CD14-positive monocyte (primary cell): ENCODE measurements at regions not wholly inside any gene's neighbourhood (a gene's known extent, or its start where the extent isn't known, plus 50 kb on each side); places are given as distances from the start of the nearest gene placed in this dataset.

Experiments
- DNase-seq, 3 donors: peaks; one replicate each; pipeline ENCODE4 v3.0.0-alpha.2; 2011 to 2022
- H2AFZ ChIP-seq: 2 replicates; pipeline ENCODE4 v1.6.0; 2012; ENCODE audit warnings: mild to moderate bottlenecking, low read depth, low read length, inconsistent platforms; ENCODE audit not compliant: insufficient read depth, poor library complexity, severe bottlenecking
- H3K27ac ChIP-seq, 2 donors: 1 replicate in 1 of 2; 2 replicates in 1 of 2; pipeline ENCODE4 v1.5.1; 2012 to 2013; ENCODE audit warnings: low read length in 2 of 2, control low read depth in 1 of 2, inconsistent platforms in 1 of 2, low read depth in 1 of 2, mild to moderate bottlenecking in 1 of 2
- H3K27me3 ChIP-seq, 2 donors: one replicate each; pipeline versions ENCODE4 v1.6.0 to v1.6.1; 2011 to 2013; ENCODE audit warnings: low read length in 2 of 2; ENCODE audit not compliant: control insufficient read depth in 2 of 2, insufficient read depth in 2 of 2
- H3K36me3 ChIP-seq, 2 donors: replicated peaks in 1 of 2; 1 replicate in 1 of 2; 2 replicates in 1 of 2; pipeline versions ENCODE4 v1.5.1 to v1.6.1; 2012 to 2013; ENCODE audit warnings: low read length in 2 of 2, control low read depth in 1 of 2, inconsistent platforms in 1 of 2, mild to moderate bottlenecking in 1 of 2; ENCODE audit not compliant: insufficient read depth in 2 of 2, control insufficient read depth in 1 of 2
- H3K4me1 ChIP-seq, 2 donors: 1 replicate in 1 of 2; 2 replicates in 1 of 2; pipeline versions ENCODE4 v1.5.1 to v1.6.1; 2012 to 2013; ENCODE audit warnings: low read length in 2 of 2, control low read depth in 1 of 2, inconsistent platforms in 1 of 2, mild to moderate bottlenecking in 1 of 2, moderate library complexity in 1 of 2; ENCODE audit not compliant: insufficient read depth in 2 of 2, control insufficient read depth in 1 of 2
- H3K4me2 ChIP-seq: replicated peaks from 2 replicates; pipeline ENCODE3; 2012; ENCODE audit warnings: low read length, moderate library complexity, mild to moderate bottlenecking; ENCODE audit not compliant: poor library complexity, severe bottlenecking; ENCODE audit errors: extremely low read depth
- H3K4me3 ChIP-seq, 3 experiments: fragments of 200-600 bp in 1 of 3; sonication (generic) in 1 of 3; replicated peaks in 1 of 3; 1 replicate in 2 of 3; 2 replicates in 1 of 3; pipeline ENCODE4 v1.5.1; 2011 to 2013; ENCODE audit warnings: low read length in 3 of 3, mild to moderate bottlenecking in 3 of 3, control low read depth in 2 of 3, low read depth in 2 of 3, inconsistent platforms in 1 of 3, moderate library complexity in 1 of 3
- H3K79me2 ChIP-seq: 2 replicates; pipeline ENCODE4 v1.6.0; 2012; ENCODE audit warnings: mild to moderate bottlenecking, control low read depth, inconsistent platforms, low read length, moderate library complexity; ENCODE audit not compliant: insufficient read depth
- H3K9ac ChIP-seq: 2 replicates; pipeline ENCODE4 v1.6.0; 2017; ENCODE audit warnings: low read length, mild to moderate bottlenecking; ENCODE audit not compliant: insufficient read depth, poor library complexity, severe bottlenecking
- H3K9me3 ChIP-seq, 2 donors: replicated peaks in 1 of 2; 1 replicate in 1 of 2; 2 replicates in 1 of 2; pipeline versions ENCODE4 v1.5.1 to v1.6.1; 2012 to 2013; ENCODE audit warnings: low read length in 2 of 2, control low read depth in 1 of 2; ENCODE audit not compliant: control insufficient read depth in 1 of 2, insufficient read depth in 1 of 2
- H4K20me1 ChIP-seq: 2 replicates; pipeline ENCODE4 v1.6.0; 2012; ENCODE audit warnings: mild to moderate bottlenecking, low read length, control low read depth, moderate library complexity; ENCODE audit not compliant: insufficient read depth
- H3K27ac Mint-ChIP-seq, 7 donors: one replicate each; pipeline ENCODE4 v1.8.0; 2020; ENCODE audit warnings: mild to moderate bottlenecking in 7 of 7, mixed read lengths in 7 of 7, moderate library complexity in 6 of 7, inconsistent platforms in 2 of 7
- H3K27me3 Mint-ChIP-seq, 3 donors: one replicate each; pipeline ENCODE4 v1.8.0; 2021 to 2022; ENCODE audit warnings: low read depth in 3 of 3, mild to moderate bottlenecking in 3 of 3, mixed read lengths in 3 of 3, moderate library complexity in 3 of 3, inconsistent platforms in 1 of 3
- H3K36me3 Mint-ChIP-seq, 2 donors: one replicate each; pipeline ENCODE4 v1.8.0; 2020; ENCODE audit warnings: mixed read lengths in 2 of 2, inconsistent platforms in 1 of 2, mild to moderate bottlenecking in 1 of 2
- H3K4me1 Mint-ChIP-seq: one replicate; pipeline ENCODE4 v1.8.0; 2020; ENCODE audit warnings: mild to moderate bottlenecking, mixed read lengths
- H3K4me3 Mint-ChIP-seq, 2 donors: one replicate each; pipeline ENCODE4 v1.8.0; 2020; ENCODE audit warnings: mild to moderate bottlenecking in 2 of 2, mixed read lengths in 2 of 2, moderate library complexity in 1 of 2
- H3K9me3 Mint-ChIP-seq, 7 donors: one replicate each; pipeline ENCODE4 v1.8.0; 2020 to 2022; ENCODE audit warnings: mixed read lengths in 7 of 7, mild to moderate bottlenecking in 6 of 7, moderate library complexity in 6 of 7, inconsistent platforms in 2 of 7
- CTCF ChIP-seq: fragments of 200-600 bp; IDR thresholded peaks from one replicate; pipeline ENCODE4 v1.8.0; 2022; ENCODE audit warnings: antibody characterized with exemption, mild to moderate bottlenecking
- WGBS: methylation state at CpG from one replicate; pipeline ENCODE4 v1.1.5; 2013; ENCODE audit warnings: missing lambda C conversion rate; ENCODE audit not compliant: insufficient coverage; 5-methylcytosine and 5-hydroxymethylcytosine counted together
- intact Hi-C, 2 donors: fragments of 100-400 bp; cut with micrococcal nuclease; formaldehyde crosslinking; loops; one replicate each; pipeline versions ENCODE4 v1.15.0 to v1.15.1; 2023

GRCh38 chr13:71312923-71313322 is 554.1 kb downstream of the DACH1 start:
- Histone ChIP-seq H3K9ac (no peak overlapping the region), H3K27me3 (no peaks in the 10 kb centered on the region), H4K20me1 (no peaks in the 10 kb centered on the region), H2AFZ (no peak overlapping the region), H3K9me3 (no peaks in the 10 kb centered on the region), H3K4me1 (no peaks in the 10 kb centered on the region), H3K79me2 (no peaks in the 10 kb centered on the region), H3K4me3 (no peak overlapping the region), H3K27ac (no peak overlapping the region), H3K4me2 (no peak overlapping the region), H3K36me3 (no peaks in the 10 kb centered on the region)
- Mint-ChIP-seq H3K27ac (no peak overlapping the region), H3K9me3 (no peaks in the 10 kb centered on the region), H3K4me3 (no peak overlapping the region), H3K36me3 (no peaks in the 10 kb centered on the region), H3K27me3 (no peaks in the 10 kb centered on the region), H3K4me1 (peaks cover 5% of the 10 kb centered on the region)
- DNase-seq: no peak
- TF ChIP-seq CTCF: no peak
- intact Hi-C loops: no loop called here

GRCh38 chr13:71309905-71310304 is 557.1 kb downstream of the DACH1 start:
- no peak overlapping the region for H3K4me2 ChIP-seq
- H3K9me3 Mint-ChIP-seq: no peaks in the 10 kb centered on the region
- H3K27ac ChIP-seq: no peak overlapping the region
- H3K9ac ChIP-seq: no peak overlapping the region
- no peak overlapping the region for H3K4me3 ChIP-seq
- no peaks in the 10 kb centered on the region for H3K79me2 ChIP-seq
- TF ChIP-seq CTCF: no peak
- no peaks in the 10 kb centered on the region for H3K36me3 Mint-ChIP-seq
- no peak overlapping the region for H3K27ac Mint-ChIP-seq
- peak overlapping the region; percentile 11 for H2AFZ ChIP-seq
- no peak overlapping the region for H3K4me3 Mint-ChIP-seq
- H3K27me3 Mint-ChIP-seq: no peaks in the 10 kb centered on the region
- intact Hi-C loops: no loop called here
- DNase-seq: no peak
- H3K4me1 ChIP-seq: no peaks in the 10 kb centered on the region
- H3K4me1 Mint-ChIP-seq: peaks cover 5% of the 10 kb centered on the region
- H3K9me3 ChIP-seq: no peaks in the 10 kb centered on the region
- no CpG with 5 or more reads among the region's 4 CpGs for WGBS
- H3K36me3 ChIP-seq: no peaks in the 10 kb centered on the region
- no peaks in the 10 kb centered on the region for H3K27me3 ChIP-seq
- no peaks in the 10 kb centered on the region for H4K20me1 ChIP-seq
